B cell (primary cell): ENCODE measurements at regions not wholly inside any gene's neighbourhood (a gene's known extent, or its start where the extent isn't known, plus 50 kb on each side); places are given as distances from the start of the nearest gene placed in this dataset.
"Not testable (repeated sequence)": the region's sequence is repeated elsewhere in the genome, so short reads cannot be mapped to it uniquely, and the experiment has no call there.

Experiments
- ATAC-seq: fragments of 200-7000 bp; cut with Tn5 transposase; one replicate; pipeline ENCODE4 v1.10.0; 2021; ENCODE audit warnings: low read depth, mild to moderate bottlenecking, moderate number of reproducible peaks, moderate library complexity
- CTCF ChIA-PET: fragments of 350-600 bp; sonication (Branson Sonifier 250); formaldehyde crosslinking; loops from one replicate; lab custom pipeline; 2021; ENCODE audit warnings: antibody characterized with exemption, inconsistent platforms; lab: Charles Lee
- POLR2A ChIA-PET: fragments of 350-600 bp; sonication (Branson Sonifier 250); formaldehyde crosslinking; loops from one replicate; lab custom pipeline; 2021; ENCODE audit warnings: antibody characterized with exemption; lab: Charles Lee
- DNase-seq: peaks from one replicate; pipeline ENCODE4 v3.0.0; 2013
- H2AFZ ChIP-seq: 2 replicates; pipeline ENCODE4 v1.6.1; 2012; ENCODE audit warnings: mild to moderate bottlenecking, low read depth, low read length; ENCODE audit not compliant: insufficient read depth, poor library complexity, severe bottlenecking
- H3K27ac ChIP-seq, 2 donors: 1 replicate in 1 of 2; 2 replicates in 1 of 2; pipeline ENCODE4 v1.5.1; 2012 to 2013; ENCODE audit warnings: low read length in 2 of 2, mild to moderate bottlenecking in 2 of 2, moderate library complexity in 1 of 2
- H3K27me3 ChIP-seq, 4 experiments: fragments of 200-600 bp in 1 of 4; sonication (generic) in 1 of 4; replicated peaks in 1 of 4; 1 replicate in 2 of 4; 2 replicates in 2 of 4; pipeline versions ENCODE4 v1.6.1 to v1.7.0; 2013 to 2016; ENCODE audit warnings: low read length in 3 of 4, mild to moderate bottlenecking in 2 of 4, mixed read lengths in 1 of 4, moderate library complexity in 1 of 4; ENCODE audit not compliant: insufficient read depth in 4 of 4, control insufficient read depth in 3 of 4; ENCODE audit errors: control extremely low read depth in 1 of 4
- H3K36me3 ChIP-seq, 2 experiments: replicated peaks in 1 of 2; 1 replicate in 1 of 2; 2 replicates in 1 of 2; pipeline versions ENCODE4 v1.6.1 to v1.7.1; 2013; ENCODE audit warnings: low read length in 1 of 2; ENCODE audit not compliant: insufficient read depth in 2 of 2, control insufficient read depth in 1 of 2; ENCODE audit errors: control extremely low read depth in 1 of 2, extremely low read depth in 1 of 2
- H3K4me1 ChIP-seq, 2 donors: fragments of 200-600 bp in 1 of 2; sonication (generic) in 1 of 2; 1 replicate in 1 of 2; 2 replicates in 1 of 2; pipeline versions ENCODE4 v1.5.1 to v1.6.1; 2013 to 2017; ENCODE audit warnings: low read length in 2 of 2; ENCODE audit not compliant: control insufficient read depth in 2 of 2, insufficient read depth in 2 of 2
- H3K4me2 ChIP-seq: replicated peaks from 2 replicates; pipeline ENCODE3; 2012; ENCODE audit warnings: mild to moderate bottlenecking, low read depth, low read length; ENCODE audit not compliant: poor library complexity, severe bottlenecking
- H3K4me3 ChIP-seq, 5 experiments: fragments of 200-600 bp in 1 of 5; sonication (generic) in 1 of 5; 1 replicate in 3 of 5; 2 replicates in 2 of 5; pipeline versions ENCODE4 v1.5.1 to v1.7.0; 2011 to 2016; ENCODE audit warnings: low read length in 4 of 5, mild to moderate bottlenecking in 4 of 5, low read depth in 2 of 5, control low read depth in 1 of 5, moderate library complexity in 1 of 5; ENCODE audit not compliant: insufficient read depth in 1 of 5; ENCODE audit errors: control extremely low read depth in 1 of 5, extremely low read depth in 1 of 5
- H3K79me2 ChIP-seq: fragments of 200-600 bp; sonication (generic); one replicate; pipeline ENCODE4 v1.6.0; 2016; ENCODE audit warnings: low read length; ENCODE audit not compliant: control insufficient read depth, insufficient read depth
- H3K9ac ChIP-seq: fragments of 200-600 bp; sonication (generic); 2 replicates; pipeline ENCODE4 v1.6.1; 2017; ENCODE audit warnings: mild to moderate bottlenecking, low read length, moderate library complexity
- H3K9me3 ChIP-seq, 3 donors: one replicate each; pipeline versions ENCODE4 v1.6.1 to v1.7.1; 2013; ENCODE audit warnings: low read length in 2 of 3; ENCODE audit not compliant: control insufficient read depth in 2 of 3, insufficient read depth in 1 of 3; ENCODE audit errors: control extremely low read depth in 1 of 3
- H4K20me1 ChIP-seq: 2 replicates; pipeline ENCODE4 v1.6.0; 2012; ENCODE audit warnings: mild to moderate bottlenecking, low read length; ENCODE audit not compliant: insufficient read depth, control insufficient read depth, poor library complexity, severe bottlenecking
- H3K27ac Mint-ChIP-seq: one replicate; pipeline ENCODE4 v1.8.0; 2021; ENCODE audit warnings: mixed read lengths
- H3K27me3 Mint-ChIP-seq: one replicate; pipeline ENCODE4 v1.8.0; 2021; ENCODE audit warnings: mixed read lengths
- H3K4me1 Mint-ChIP-seq: one replicate; pipeline ENCODE4 v1.8.0; 2021; ENCODE audit warnings: mixed read lengths
- H3K4me3 Mint-ChIP-seq: one replicate; pipeline ENCODE4 v1.8.0; 2021; ENCODE audit warnings: mixed read lengths
- H3K9me3 Mint-ChIP-seq: one replicate; pipeline ENCODE4 v1.8.0; 2022; ENCODE audit warnings: mixed read lengths; ENCODE audit not compliant: insufficient read depth
- CTCF ChIP-seq: fragments of 200-600 bp; IDR thresholded peaks from one replicate; pipeline ENCODE4 v1.8.0; 2022; ENCODE audit warnings: antibody characterized with exemption, mild to moderate bottlenecking
- EZH2 ChIP-seq: IDR thresholded peaks from 2 replicates; pipeline ENCODE4 v1.6.1; 2012; ENCODE audit warnings: borderline replicate concordance, low read depth, mild to moderate bottlenecking, moderate library complexity, low read length; ENCODE audit not compliant: insufficient read depth, poor library complexity, severe bottlenecking
- WGBS: methylation state at CpG from one replicate; pipeline ENCODE4 v1.1.5; 2013; ENCODE audit warnings: missing lambda C conversion rate; ENCODE audit not compliant: insufficient coverage; 5-methylcytosine and 5-hydroxymethylcytosine counted together
- intact Hi-C: fragments of 100-400 bp; cut with micrococcal nuclease; formaldehyde crosslinking; loops from one replicate; pipeline ENCODE4 v1.10.0; 2022

DNA sequence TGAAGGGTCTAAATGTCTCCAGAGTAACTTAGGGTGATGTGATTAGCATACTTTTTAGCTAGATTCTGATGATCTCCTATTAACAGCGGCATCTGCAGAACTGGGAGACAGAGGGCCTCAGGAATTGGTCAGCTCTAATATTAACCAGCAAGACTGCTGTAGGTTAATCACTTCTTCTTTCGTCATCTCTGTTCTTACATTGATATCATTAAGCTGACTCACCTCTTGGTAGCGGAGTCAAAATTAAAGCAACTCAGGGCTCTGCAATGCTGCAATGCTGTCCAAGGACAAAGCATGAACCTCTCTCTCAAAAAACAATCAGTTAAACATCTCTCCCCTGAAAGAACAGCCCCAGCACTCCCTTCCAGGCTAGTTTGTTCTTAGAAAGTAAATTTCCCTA is 57.5 kb upstream of the TRA2B start:
- no peaks in the 10 kb centered on the region for H3K4me1 ChIP-seq
- H3K36me3 ChIP-seq = no peaks in the 10 kb centered on the region
- ATAC-seq (no peak), DNase-seq (no peak)
- H3K4me3 ChIP-seq = no peak overlapping the region
- peaks cover 10% of the 10 kb centered on the region for H3K27me3 Mint-ChIP-seq
- no peaks in the 10 kb centered on the region for H3K4me1 Mint-ChIP-seq
- CTCF ChIA-PET = interaction anchor here (0.9 to 3.7 kb wide), 5 partner anchors 13 to 621 kb away, joined by 3 to 13 read pairs (median 6); no protein-coding TSS in a partner anchor
- H3K27ac Mint-ChIP-seq = no peak overlapping the region
- H2AFZ ChIP-seq = no peak overlapping the region
- no peaks in the 10 kb centered on the region for H4K20me1 ChIP-seq
- no peak for TF ChIP-seq CTCF
- no peak for TF ChIP-seq EZH2
- H3K27ac ChIP-seq = no peak overlapping the region
- no peak overlapping the region for H3K9ac ChIP-seq
- no peak overlapping the region for H3K4me3 Mint-ChIP-seq
- intact Hi-C loops = no loop called here
- H3K9me3 Mint-ChIP-seq = no peaks in the 10 kb centered on the region
- no peak overlapping the region for H3K4me2 ChIP-seq
- POLR2A ChIA-PET = no interaction called here
- H3K79me2 ChIP-seq = no peaks in the 10 kb centered on the region
- peaks cover 0 to 7% (median 0%) of the 10 kb centered on the region in 4 experiments for H3K27me3 ChIP-seq
- H3K9me3 ChIP-seq = no peaks in the 10 kb centered on the region
- WGBS = 100% methylated on average over 3 of the region's 3 CpGs

DNA sequence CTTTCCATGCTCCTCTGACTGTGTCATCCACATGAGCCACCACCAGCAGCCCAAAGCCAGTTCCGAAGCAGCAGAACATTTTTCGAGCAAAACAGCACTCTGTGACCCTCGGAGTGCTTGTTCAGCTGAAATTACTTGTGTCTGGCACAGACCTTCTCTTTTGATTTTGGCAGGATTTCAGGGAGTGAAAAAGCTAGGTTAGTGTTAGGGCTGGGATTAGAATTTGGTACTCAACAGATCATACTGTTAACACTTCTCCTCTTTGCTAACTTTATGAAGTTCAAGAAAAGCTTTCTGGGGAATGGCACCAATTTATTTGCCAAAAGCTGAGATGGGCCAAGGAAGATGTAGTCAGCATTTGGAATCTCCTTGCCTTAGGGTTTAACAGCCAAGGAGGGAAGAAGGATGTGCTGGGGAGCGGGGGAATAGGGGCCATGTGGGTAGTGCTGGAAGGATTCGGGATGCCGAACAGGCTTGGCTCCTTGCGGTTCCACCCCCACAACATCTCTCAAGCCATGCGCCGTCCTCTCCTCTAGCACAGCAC is 55.1 kb upstream of the TRA2B start:
- Histone ChIP-seq H3K4me2 (no peak overlapping the region), H3K27ac (no peak overlapping the region), H3K9ac (no peak overlapping the region), H3K27me3 (peaks cover 0 to 3% (median 0%) of the 10 kb centered on the region in 4 experiments), H2AFZ (no peak overlapping the region), H3K36me3 (no peaks in the 10 kb centered on the region), H3K4me3 (no peak overlapping the region), H3K4me1 (no peaks in the 10 kb centered on the region), H4K20me1 (no peaks in the 10 kb centered on the region), H3K79me2 (no peaks in the 10 kb centered on the region), H3K9me3 (no peaks in the 10 kb centered on the region)
- ChIA-PET POLR2A (no interaction called here), CTCF (interaction anchor here (0.6 to 3.7 kb wide), 4 partner anchors 11 to 1142 kb away, joined by 3 to 9 read pairs (median 4); no protein-coding TSS in a partner anchor)
- Mint-ChIP-seq H3K27me3 (peaks cover 5% of the 10 kb centered on the region), H3K27ac (no peak overlapping the region), H3K4me3 (no peak overlapping the region), H3K9me3 (no peaks in the 10 kb centered on the region), H3K4me1 (no peaks in the 10 kb centered on the region)
- no peak for TF ChIP-seq CTCF
- no peak for TF ChIP-seq EZH2
- intact Hi-C loops = no loop called here
- no peak for DNase-seq
- WGBS = 98% methylated on average over 5 of the region's 9 CpGs
- no peak for ATAC-seq

- ATAC-seq, H3K4me3 ChIP-seq, H3K9me3 Mint-ChIP-seq, DNase-seq, H3K27me3 Mint-ChIP-seq, POLR2A ChIA-PET, H3K4me1 ChIP-seq, H2AFZ ChIP-seq, intact Hi-C loops, H3K4me3 Mint-ChIP-seq, H3K4me2 ChIP-seq, H3K79me2 ChIP-seq, H3K4me1 Mint-ChIP-seq, H4K20me1 ChIP-seq, H3K27ac ChIP-seq, H3K27ac Mint-ChIP-seq, H3K9me3 ChIP-seq, H3K9ac ChIP-seq, H3K36me3 ChIP-seq, H3K27me3 ChIP-seq: not testable (repeated sequence)
- WGBS = no CpG with 5 or more reads among the region's 4 CpGs
- CTCF ChIA-PET = interaction anchor here (1.4 to 9.8 kb wide), 2 partner anchors 9 to 624 kb away, joined by 4 to 166 read pairs; partner anchors contain the start of gene AHSG
Measured at GRCh38 chr3:185990995-185991394, 53.2 kb upstream of the TRA2B start.
